ENCODE measurements at regions not wholly inside any gene's neighbourhood (a gene's known extent, or its start where the extent isn't known, plus 50 kb on each side); places are given as distances from the start of the nearest gene placed in this dataset.

- TF ChIP-seq CUX1 (IDR thresholded peaks at IDR 0.05; ENCODE audit: insufficient replicate concordance, low read depth, low read length) (no peak), JUNB (IDR thresholded peaks at IDR 0.05) (no peak), HDAC6 (IDR thresholded peaks at IDR 0.05; ENCODE audit: unreplicated experiment) (no peak), ZZZ3 (IDR thresholded peaks at IDR 0.05; ENCODE audit: control insufficient read depth, insufficient read length, low read depth) (no peak), KDM1A (IDR thresholded peaks at IDR 0.05; ENCODE audit: borderline replicate concordance) (no peak), NR2C2 (IDR thresholded peaks at IDR 0.05; ENCODE audit: borderline replicate concordance, control insufficient read depth, insufficient read length, low read depth) (no peak)
- TF ChIP-seq, protein P1, sequence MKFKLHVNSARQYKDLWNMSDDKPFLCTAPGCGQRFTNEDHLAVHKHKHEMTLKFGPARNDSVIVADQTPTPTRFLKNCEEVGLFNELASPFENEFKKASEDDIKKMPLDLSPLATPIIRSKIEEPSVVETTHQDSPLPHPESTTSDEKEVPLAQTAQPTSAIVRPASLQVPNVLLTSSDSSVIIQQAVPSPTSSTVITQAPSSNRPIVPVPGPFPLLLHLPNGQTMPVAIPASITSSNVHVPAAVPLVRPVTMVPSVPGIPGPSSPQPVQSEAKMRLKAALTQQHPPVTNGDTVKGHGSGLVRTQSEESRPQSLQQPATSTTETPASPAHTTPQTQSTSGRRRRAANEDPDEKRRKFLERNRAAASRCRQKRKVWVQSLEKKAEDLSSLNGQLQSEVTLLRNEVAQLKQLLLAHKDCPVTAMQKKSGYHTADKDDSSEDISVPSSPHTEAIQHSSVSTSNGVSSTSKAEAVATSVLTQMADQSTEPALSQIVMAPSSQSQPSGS (IDR thresholded peaks at IDR 0.05; ENCODE audit: low read length) = no peak
- TF ChIP-seq, protein P2, sequence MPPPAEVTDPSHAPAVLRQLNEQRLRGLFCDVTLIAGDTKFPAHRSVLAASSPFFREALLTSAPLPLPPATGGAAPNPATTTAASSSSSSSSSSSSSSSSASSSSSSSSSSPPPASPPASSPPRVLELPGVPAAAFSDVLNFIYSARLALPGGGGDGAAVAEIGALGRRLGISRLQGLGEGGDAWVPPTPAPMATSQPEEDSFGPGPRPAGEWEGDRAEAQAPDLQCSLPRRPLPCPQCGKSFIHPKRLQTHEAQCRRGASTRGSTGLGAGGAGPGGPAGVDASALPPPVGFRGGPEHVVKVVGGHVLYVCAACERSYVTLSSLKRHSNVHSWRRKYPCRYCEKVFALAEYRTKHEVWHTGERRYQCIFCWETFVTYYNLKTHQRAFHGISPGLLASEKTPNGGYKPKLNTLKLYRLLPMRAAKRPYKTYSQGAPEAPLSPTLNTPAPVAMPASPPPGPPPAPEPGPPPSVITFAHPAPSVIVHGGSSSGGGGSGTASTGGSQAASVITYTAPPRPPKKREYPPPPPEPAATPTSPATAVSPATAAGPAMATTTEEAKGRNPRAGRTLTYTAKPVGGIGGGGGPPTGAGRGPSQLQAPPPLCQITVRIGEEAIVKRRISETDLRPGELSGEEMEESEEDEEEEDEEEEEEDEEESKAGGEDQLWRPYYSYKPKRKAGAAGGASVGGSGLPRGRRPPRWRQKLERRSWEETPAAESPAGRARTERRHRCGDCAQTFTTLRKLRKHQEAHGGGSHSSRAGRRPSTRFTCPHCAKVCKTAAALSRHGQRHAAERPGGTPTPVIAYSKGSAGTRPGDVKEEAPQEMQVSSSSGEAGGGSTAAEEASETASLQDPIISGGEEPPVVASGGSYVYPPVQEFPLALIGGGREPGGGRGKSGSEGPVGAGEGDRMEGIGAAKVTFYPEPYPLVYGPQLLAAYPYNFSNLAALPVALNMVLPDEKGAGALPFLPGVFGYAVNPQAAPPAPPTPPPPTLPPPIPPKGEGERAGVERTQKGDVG (CRISPR knock-in tag; IDR thresholded peaks at IDR 0.05) = no peak
Measured at GRCh38 chr12:92290350-92290695, 144.7 kb upstream of the BTG1 start (continued).

Measured in GM12878 (cell line).